ENCODE measurements at regions not wholly inside any gene's neighbourhood (a gene's known extent, or its start where the extent isn't known, plus 50 kb on each side); places are given as distances from the start of the nearest gene placed in this dataset.

DNA sequence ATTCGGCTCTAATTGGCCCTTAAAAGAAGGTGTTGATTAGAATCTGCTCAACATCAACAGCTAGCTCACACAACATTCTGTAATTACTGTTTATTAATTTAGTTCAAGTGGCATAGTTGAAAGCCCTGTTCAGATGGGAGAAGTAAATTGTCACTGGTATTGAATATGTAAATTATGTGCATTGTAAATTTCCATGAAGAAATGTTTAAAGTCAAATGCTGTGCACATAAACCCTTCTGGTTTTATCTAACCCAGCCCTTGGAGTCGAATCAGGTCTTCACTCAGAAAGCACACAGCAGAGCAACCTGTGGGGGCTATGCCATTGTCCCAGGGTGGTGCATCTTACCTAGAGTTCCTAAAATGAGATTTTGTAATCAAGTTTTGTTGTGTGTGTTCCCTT is 65.4 kb upstream of the LMO4 start:
- no peaks in the 10 kb centered on the region for H3K36me3 ChIP-seq (ENCODE audit: control insufficient read depth, insufficient read depth, low read length)
- ChIA-PET POLR2A (no interaction called here), CTCF (ENCODE audit: low intra/inter-chr PET ratio) (no interaction called here)
- no TSS peak for BruUV-seq (replicated peaks)
- FAIRE-seq: no peak
- H4K20me1 ChIP-seq (replicated peaks; ENCODE audit: control insufficient read depth, insufficient read depth, low read length): no peaks in the 10 kb centered on the region; the same call in 1 of the 2 replicates
- H3K4me1 ChIP-seq (replicated peaks in 1 of 2; ENCODE audit: control insufficient read depth in 2 of 2, insufficient read depth in 2 of 2, low read length in 2 of 2): no peaks in the 10 kb centered on the region
- intact Hi-C loops (cut with micrococcal nuclease) (no loop called here), in situ Hi-C loops (cut with MboI) (no loop called here)
- H3K4me2 ChIP-seq (ENCODE audit: insufficient read depth, low read length): no peak overlapping the region
- no peak overlapping the region for H3K9ac ChIP-seq (ENCODE audit: insufficient read depth in 1 of 2, low read depth in 2 of 2, low read length in 2 of 2)
- H3K27ac ChIP-seq (ENCODE audit: extremely low read depth, low read depth, low read length): no peak overlapping the region
- H3K9me3 ChIP-seq (replicated peaks; ENCODE audit: control insufficient read depth, insufficient read depth, low read depth, low read length): no peaks in the 10 kb centered on the region
- H3K79me2 ChIP-seq (ENCODE audit: control insufficient read depth, insufficient read depth, low read length): no peaks in the 10 kb centered on the region
- H3K27me3 ChIP-seq (ENCODE audit: control insufficient read depth in 2 of 2, insufficient read depth in 2 of 2, low read length in 2 of 2): no peaks in the 10 kb centered on the region
- DNase-seq (ENCODE audit: extremely low read depth in 1 of 4, low spot score in 3 of 4): no peak
- H3K4me3 ChIP-seq: no peak overlapping the region
- WGBS (ENCODE audit: insufficient coverage, low coverage, missing lambda C conversion rate): 0% methylated on average over 2 of the region's 2 CpGs
- no peak overlapping the region for H2AFZ ChIP-seq (ENCODE audit: low read depth, low read length)
- H3K9me1 ChIP-seq (ENCODE audit: control insufficient read depth, insufficient read depth, low read length): no peaks in the 10 kb centered on the region
- ATAC-seq: no peak
- TF ChIP-seq PHTF2 (CRISPR knock-in tag; IDR thresholded peaks at IDR 0.05) (no peak), NR1H2 (CRISPR knock-in tag; IDR thresholded peaks at IDR 0.05) (no peak), ZNF165 (CRISPR knock-in tag; IDR thresholded peaks at IDR 0.05; ENCODE audit: borderline replicate concordance) (no peak), NR4A1 (CRISPR knock-in tag; IDR thresholded peaks at IDR 0.05) (no peak), NR4A1 (tag; IDR thresholded peaks at IDR 0.05) (no peak), STAG1 (CRISPR knock-in tag; IDR thresholded peaks at IDR 0.05; ENCODE audit: borderline replicate concordance) (no peak), SRSF9 (IDR thresholded peaks at IDR 0.05; ENCODE audit: borderline replicate concordance, low read depth, low read length) (no peak), SIN3B (IDR thresholded peaks at IDR 0.05; ENCODE audit: low read depth) (no peak), EGR1 (conservative IDR thresholded peaks at IDR 0.05) (no peak), CREM (IDR thresholded peaks at IDR 0.05; ENCODE audit: low read depth) (no peak), ETS2 (tag; IDR thresholded peaks at IDR 0.05; ENCODE audit: borderline replicate concordance, poor library complexity, severe bottlenecking) (no peak), SUPT5H (IDR thresholded peaks at IDR 0.05) (no peak), PCBP2 (IDR thresholded peaks at IDR 0.05; ENCODE audit: low read depth, low read length, poor library complexity, severe bottlenecking) (no peak)
- TF ChIP-seq, protein P1, sequence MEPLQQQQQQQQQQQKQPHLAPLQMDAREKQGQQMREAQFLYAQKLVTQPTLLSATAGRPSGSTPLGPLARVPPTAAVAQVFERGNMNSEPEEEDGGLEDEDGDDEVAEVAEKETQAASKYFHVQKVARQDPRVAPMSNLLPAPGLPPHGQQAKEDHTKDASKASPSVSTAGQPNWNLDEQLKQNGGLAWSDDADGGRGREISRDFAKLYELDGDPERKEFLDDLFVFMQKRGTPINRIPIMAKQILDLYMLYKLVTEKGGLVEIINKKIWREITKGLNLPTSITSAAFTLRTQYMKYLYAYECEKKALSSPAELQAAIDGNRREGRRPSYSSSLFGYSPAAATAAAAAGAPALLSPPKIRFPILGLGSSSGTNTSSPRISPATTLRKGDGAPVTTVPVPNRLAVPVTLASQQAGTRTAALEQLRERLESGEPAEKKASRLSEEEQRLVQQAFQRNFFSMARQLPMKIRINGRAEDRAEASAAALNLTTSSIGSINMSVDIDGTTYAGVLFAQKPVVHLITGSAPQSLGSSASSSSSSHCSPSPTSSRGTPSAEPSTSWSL (CRISPR knock-in tag; IDR thresholded peaks at IDR 0.05; ENCODE audit: borderline replicate concordance): no peak
- TF ChIP-seq, protein P2, sequence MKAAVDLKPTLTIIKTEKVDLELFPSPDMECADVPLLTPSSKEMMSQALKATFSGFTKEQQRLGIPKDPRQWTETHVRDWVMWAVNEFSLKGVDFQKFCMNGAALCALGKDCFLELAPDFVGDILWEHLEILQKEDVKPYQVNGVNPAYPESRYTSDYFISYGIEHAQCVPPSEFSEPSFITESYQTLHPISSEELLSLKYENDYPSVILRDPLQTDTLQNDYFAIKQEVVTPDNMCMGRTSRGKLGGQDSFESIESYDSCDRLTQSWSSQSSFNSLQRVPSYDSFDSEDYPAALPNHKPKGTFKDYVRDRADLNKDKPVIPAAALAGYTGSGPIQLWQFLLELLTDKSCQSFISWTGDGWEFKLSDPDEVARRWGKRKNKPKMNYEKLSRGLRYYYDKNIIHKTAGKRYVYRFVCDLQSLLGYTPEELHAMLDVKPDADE (conservative IDR thresholded peaks at IDR 0.05; ENCODE audit: control insufficient read depth, low read depth, low read length): no peak
- TF ChIP-seq, protein P3, sequence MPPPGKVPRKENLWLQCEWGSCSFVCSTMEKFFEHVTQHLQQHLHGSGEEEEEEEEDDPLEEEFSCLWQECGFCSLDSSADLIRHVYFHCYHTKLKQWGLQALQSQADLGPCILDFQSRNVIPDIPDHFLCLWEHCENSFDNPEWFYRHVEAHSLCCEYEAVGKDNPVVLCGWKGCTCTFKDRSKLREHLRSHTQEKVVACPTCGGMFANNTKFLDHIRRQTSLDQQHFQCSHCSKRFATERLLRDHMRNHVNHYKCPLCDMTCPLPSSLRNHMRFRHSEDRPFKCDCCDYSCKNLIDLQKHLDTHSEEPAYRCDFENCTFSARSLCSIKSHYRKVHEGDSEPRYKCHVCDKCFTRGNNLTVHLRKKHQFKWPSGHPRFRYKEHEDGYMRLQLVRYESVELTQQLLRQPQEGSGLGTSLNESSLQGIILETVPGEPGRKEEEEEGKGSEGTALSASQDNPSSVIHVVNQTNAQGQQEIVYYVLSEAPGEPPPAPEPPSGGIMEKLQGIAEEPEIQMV (tag; conservative IDR thresholded peaks at IDR 0.05; ENCODE audit: low read depth): no peak
- TF ChIP-seq, protein P4, sequence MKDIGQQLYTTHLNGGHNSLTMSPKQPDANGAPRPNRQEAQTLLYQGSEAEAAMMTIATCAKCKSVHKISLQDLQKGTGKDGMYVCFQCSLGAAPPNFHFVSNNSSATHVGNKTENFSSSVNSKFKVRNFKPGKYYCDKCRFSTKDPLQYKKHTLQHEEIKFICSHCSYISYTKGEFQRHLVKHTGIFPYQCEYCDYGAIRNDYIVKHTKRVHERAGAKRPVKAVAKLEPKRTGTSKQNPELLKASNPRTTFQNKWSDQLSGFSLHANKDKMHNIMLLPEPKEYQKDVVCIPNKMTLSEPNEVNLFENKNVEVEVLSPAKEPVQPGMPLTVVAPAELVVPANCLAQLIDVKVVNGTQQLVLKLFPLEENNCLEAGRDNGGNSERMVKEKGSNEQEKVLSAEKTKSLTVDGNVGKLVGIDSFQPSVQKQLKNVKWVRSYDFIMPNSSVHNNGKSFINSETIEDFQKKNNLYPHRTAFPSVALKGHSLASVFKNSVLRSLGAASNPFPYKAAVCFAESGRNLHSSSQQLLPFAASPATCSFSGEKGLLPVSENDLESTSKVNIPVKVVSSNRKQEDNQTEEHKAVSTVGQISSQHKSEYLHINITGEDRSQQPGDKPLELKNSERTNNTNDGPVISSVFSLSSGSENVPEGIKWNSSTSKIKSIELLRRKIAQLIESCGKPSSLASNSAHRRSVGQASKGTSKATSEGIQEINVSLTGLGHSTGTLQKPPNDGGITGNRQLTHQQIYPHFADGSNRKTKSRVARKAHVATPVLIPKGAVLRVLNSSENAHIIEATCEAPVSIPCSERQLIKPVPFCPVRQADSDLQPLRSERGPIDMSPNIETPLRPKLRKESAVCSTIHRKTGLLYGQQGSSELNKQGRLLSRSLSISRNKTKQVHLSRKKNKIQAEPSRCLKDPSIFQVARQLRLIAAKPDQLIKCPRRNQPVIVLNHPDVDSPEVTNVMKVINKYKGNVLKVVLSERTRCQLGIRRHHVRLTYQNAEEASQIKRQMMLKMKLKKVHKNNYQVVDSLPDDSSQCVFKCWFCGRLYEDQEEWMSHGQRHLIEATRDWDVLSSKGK (CRISPR knock-in tag; IDR thresholded peaks at IDR 0.05): no peak
